ENCODE measurements at regions not wholly inside any gene's neighbourhood (a gene's known extent, or its start where the extent isn't known, plus 50 kb on each side); places are given as distances from the start of the nearest gene placed in this dataset.
"Not testable (repeated sequence)": the region's sequence is repeated elsewhere in the genome, so short reads cannot be mapped to it uniquely, and the experiment has no call there.

DNA sequence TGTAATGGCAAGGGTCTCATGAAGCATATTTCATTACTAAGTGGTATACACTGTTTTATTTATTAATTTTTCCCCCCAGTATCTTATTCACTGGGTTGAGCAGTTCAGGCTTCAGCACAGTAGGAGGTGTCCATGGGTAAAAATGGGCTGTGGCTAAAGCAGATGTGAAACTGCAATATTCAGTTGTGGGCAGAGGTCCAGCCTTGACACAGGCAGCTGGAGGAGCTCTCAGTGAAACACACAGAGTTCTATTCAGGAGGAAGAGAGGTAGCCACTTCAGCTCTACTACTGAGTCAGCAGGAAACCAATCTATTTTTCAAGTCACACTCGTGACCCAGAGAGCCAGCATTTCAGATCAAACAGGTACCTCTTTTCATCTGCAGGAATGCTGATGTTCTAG is 418.3 kb downstream of the CDH10 start:
- Histone ChIP-seq H3K79me2 (ENCODE audit: control insufficient read depth, insufficient read depth, low read length, unreplicated experiment) (no peaks in the 10 kb centered on the region), H3K36me3 (ENCODE audit: insufficient read depth, low read length) (no peaks in the 10 kb centered on the region), H3K27ac (ENCODE audit: low read depth, low read length) (no peak overlapping the region), H3K27me3 (ENCODE audit: insufficient read depth, low read length) (no peaks in the 10 kb centered on the region), H3K4me3 (ENCODE audit: low read depth, low read length) (no peak overlapping the region), H2AFZ (ENCODE audit: low read length, unreplicated experiment) (no peak overlapping the region), H3K4me1 (ENCODE audit: control insufficient read depth, insufficient read depth, low read length, unreplicated experiment) (peaks cover 6% of the 10 kb centered on the region)

DNA sequence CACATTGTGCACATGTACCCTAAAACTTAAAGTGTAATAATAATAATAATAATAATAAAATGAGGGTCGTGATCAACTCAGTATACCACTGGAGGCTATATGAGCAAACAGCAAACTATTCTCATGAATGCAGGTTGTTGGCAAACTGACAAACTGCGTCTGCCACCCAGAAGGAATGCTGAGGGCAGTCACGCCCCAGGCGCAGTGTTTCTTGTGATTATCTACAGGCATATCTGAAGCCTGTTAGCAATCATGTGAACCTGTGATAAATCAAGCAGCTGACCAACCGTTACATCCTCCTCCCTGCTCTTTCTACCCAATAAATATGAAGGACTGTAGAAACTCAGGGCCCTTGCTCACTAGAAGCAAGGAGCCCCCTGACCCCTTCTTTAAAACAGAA is 416.9 kb downstream of the CDH10 start:
- H3K27ac ChIP-seq (ENCODE audit: low read depth, low read length); H3K27me3 ChIP-seq (ENCODE audit: insufficient read depth, low read length); H3K79me2 ChIP-seq (ENCODE audit: control insufficient read depth, insufficient read depth, low read length, unreplicated experiment); H3K36me3 ChIP-seq (ENCODE audit: insufficient read depth, low read length); H3K4me1 ChIP-seq (ENCODE audit: control insufficient read depth, insufficient read depth, low read length, unreplicated experiment); H3K4me3 ChIP-seq (ENCODE audit: low read depth, low read length); H2AFZ ChIP-seq (ENCODE audit: low read length, unreplicated experiment): not testable (repeated sequence)

DNA sequence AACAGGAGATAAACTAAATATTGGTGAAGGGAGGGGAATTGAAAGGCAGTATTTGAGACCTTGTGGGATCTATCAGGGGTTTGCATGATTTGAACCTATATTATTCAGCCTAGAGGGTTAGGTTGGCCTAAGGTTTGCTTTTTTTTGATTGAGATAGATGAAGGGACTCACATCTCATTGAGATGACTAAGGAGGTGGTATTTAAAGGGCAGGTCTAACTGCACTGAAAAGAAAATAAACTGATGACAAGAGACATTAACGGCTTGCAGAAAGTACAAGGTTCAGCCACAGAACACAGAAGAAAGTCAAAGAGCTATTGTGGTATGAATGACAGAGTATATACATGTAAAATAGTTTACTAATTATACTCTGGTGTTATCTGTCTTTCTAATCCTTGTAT is 412.7 kb downstream of the CDH10 start:
- no peak overlapping the region for H3K27ac ChIP-seq (ENCODE audit: low read depth, low read length)
- no peak overlapping the region for H3K4me3 ChIP-seq (ENCODE audit: low read depth, low read length)
- no peak overlapping the region for H2AFZ ChIP-seq (ENCODE audit: low read length, unreplicated experiment)
- no peaks in the 10 kb centered on the region for H3K79me2 ChIP-seq (ENCODE audit: control insufficient read depth, insufficient read depth, low read length, unreplicated experiment)
- H3K36me3 ChIP-seq (ENCODE audit: insufficient read depth, low read length), result no peaks in the 10 kb centered on the region
- H3K27me3 ChIP-seq (ENCODE audit: insufficient read depth, low read length), result no peaks in the 10 kb centered on the region
- no peaks in the 10 kb centered on the region for H3K4me1 ChIP-seq (ENCODE audit: control insufficient read depth, insufficient read depth, low read length, unreplicated experiment)

DNA sequence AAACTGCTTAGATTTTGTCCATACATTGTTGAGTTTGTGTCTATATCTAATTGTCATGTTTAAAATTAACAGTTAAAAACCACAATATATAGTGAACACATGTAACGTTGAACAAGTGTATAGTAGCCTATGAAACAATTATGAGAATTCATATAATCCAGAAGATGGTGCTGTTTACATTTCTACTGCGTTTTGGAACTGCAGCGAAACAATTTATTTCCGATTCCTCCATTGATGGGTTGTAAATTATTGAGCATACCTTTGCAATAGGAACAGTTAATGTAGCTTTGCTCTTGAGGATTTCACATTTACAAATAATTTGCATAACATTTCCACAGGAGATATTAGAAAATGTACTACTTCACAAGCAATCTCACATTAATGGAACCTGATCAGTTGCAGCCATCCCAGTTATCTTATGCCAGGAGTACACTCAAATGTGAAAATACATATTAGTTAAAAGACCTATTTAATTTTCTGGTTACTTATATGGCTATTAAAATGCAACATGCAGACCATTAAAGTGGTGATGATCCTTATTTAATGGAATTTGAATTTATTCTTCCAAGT is 411.8 kb downstream of the CDH10 start:
- H2AFZ ChIP-seq (ENCODE audit: low read length, unreplicated experiment), result no peak overlapping the region

DNA sequence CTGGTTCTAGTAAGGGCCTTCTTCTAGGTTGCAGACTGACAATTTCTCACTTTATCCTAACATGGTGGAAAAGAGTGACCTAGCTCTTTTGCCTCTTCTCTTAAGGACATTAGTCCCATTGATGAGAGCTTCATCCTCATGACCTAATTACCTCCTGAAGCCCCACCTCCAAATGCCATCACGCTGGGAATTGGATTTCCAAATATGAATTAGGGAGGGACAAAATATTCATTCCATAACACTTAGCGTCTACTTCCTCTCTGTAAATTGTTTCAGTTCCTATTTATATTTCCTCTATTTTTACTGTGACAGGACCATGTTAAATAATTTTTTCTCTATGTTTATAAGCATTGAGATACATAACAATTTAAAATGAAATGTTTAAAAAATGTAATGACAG is 408.8 kb downstream of the CDH10 start:
- Histone ChIP-seq H3K4me1 (ENCODE audit: control insufficient read depth, insufficient read depth, low read length, unreplicated experiment) (no peaks in the 10 kb centered on the region), H3K27me3 (ENCODE audit: insufficient read depth, low read length) (no peaks in the 10 kb centered on the region), H3K4me3 (ENCODE audit: low read depth, low read length) (no peak overlapping the region), H3K79me2 (ENCODE audit: control insufficient read depth, insufficient read depth, low read length, unreplicated experiment) (no peaks in the 10 kb centered on the region), H3K27ac (ENCODE audit: low read depth, low read length) (no peak overlapping the region), H3K36me3 (ENCODE audit: insufficient read depth, low read length) (no peaks in the 10 kb centered on the region), H2AFZ (ENCODE audit: low read length, unreplicated experiment) (no peak overlapping the region)

More for the DNA sequence above, 411.8 kb downstream of the CDH10 start:
- Histone ChIP-seq H3K27ac (ENCODE audit: low read depth, low read length) (no peak overlapping the region), H3K4me1 (ENCODE audit: control insufficient read depth, insufficient read depth, low read length, unreplicated experiment) (no peaks in the 10 kb centered on the region), H3K27me3 (ENCODE audit: insufficient read depth, low read length) (no peaks in the 10 kb centered on the region), H3K4me3 (ENCODE audit: low read depth, low read length) (no peak overlapping the region), H3K36me3 (ENCODE audit: insufficient read depth, low read length) (no peaks in the 10 kb centered on the region), H3K79me2 (ENCODE audit: control insufficient read depth, insufficient read depth, low read length, unreplicated experiment) (no peaks in the 10 kb centered on the region)

DNA sequence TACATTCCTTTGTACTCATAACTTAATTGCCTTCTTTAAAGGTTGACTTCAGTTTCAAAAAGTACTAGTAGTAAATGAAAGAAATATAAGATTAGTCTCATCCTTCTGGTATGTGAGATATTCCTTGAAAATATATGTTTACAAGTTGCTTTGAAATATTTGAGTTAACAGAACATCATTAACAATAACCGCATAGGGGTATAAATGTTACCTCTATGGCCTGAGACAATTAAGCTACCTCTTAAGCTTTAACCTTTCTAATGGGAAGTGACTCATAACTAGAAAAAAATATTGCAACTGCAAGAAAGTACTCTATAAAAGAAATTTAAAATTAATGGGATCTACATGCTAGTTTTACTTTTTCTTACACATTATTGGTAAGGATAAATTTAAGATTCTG is 399.0 kb downstream of the CDH10 start:
- Histone ChIP-seq H3K79me2 (ENCODE audit: control insufficient read depth, insufficient read depth, low read length, unreplicated experiment) (no peaks in the 10 kb centered on the region), H3K27me3 (ENCODE audit: insufficient read depth, low read length) (no peaks in the 10 kb centered on the region), H3K4me3 (ENCODE audit: low read depth, low read length) (no peak overlapping the region)

DNA sequence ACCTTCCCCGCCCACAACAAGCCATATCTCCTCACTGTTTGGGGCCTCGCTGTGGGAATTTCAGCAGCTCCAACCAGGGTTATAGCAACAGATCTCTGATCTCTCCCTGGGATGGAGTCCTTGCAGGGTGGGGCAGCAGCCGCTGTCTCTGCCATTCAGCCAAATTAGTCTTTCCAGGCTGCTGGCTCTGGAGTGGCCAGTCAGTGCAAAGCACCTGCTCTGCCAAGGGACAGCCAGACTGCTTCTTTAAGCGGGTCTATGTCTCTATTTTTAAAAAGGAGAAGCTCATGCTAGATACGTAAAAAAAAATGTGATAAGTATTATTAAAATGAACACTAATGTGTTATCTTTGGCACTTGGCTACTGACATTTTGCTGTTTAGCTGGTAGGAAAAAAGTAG is 380.2 kb downstream of the CDH10 start:
- H3K79me2 ChIP-seq (ENCODE audit: control insufficient read depth, insufficient read depth, low read length, unreplicated experiment), result no peaks in the 10 kb centered on the region
- no peak overlapping the region for H2AFZ ChIP-seq (ENCODE audit: low read length, unreplicated experiment)
- no peak overlapping the region for H3K4me3 ChIP-seq (ENCODE audit: low read depth, low read length)
- no peaks in the 10 kb centered on the region for H3K27me3 ChIP-seq (ENCODE audit: insufficient read depth, low read length)
- H3K4me1 ChIP-seq (ENCODE audit: control insufficient read depth, insufficient read depth, low read length, unreplicated experiment), result no peaks in the 10 kb centered on the region
- H3K36me3 ChIP-seq (ENCODE audit: insufficient read depth, low read length), result no peaks in the 10 kb centered on the region
- H3K27ac ChIP-seq (ENCODE audit: low read depth, low read length), result no peak overlapping the region

More for the DNA sequence above, 399.0 kb downstream of the CDH10 start:
- no peaks in the 10 kb centered on the region for H3K36me3 ChIP-seq (ENCODE audit: insufficient read depth, low read length)
- H3K27ac ChIP-seq (ENCODE audit: low read depth, low read length), result no peak overlapping the region
- no peak overlapping the region for H2AFZ ChIP-seq (ENCODE audit: low read length, unreplicated experiment)
- H3K4me1 ChIP-seq (ENCODE audit: control insufficient read depth, insufficient read depth, low read length, unreplicated experiment), result peaks cover 7% of the 10 kb centered on the region

DNA sequence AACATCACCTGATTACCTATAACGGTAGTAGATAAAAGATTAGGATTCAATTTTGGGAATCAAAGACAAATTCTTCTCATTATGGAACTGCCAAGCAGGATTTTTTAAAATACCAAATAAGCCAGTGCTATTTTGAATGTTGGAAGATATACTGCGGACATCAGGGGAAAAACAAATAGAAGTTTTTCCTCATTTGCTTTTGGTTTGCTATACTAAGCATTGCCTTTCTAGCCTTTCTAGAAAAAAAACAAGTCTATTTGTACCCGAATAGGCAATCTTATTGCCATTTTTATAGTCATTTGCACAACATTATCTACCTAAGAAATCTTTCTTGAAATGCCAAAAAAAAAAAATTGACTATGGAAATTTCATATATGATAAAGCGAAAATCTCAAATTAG is 379.5 kb downstream of the CDH10 start:
- H3K36me3 ChIP-seq (ENCODE audit: insufficient read depth, low read length), result no peaks in the 10 kb centered on the region
- H3K79me2 ChIP-seq (ENCODE audit: control insufficient read depth, insufficient read depth, low read length, unreplicated experiment), result no peaks in the 10 kb centered on the region
- no peaks in the 10 kb centered on the region for H3K4me1 ChIP-seq (ENCODE audit: control insufficient read depth, insufficient read depth, low read length, unreplicated experiment)
- no peak overlapping the region for H3K27ac ChIP-seq (ENCODE audit: low read depth, low read length)
- no peak overlapping the region for H3K4me3 ChIP-seq (ENCODE audit: low read depth, low read length)
- no peaks in the 10 kb centered on the region for H3K27me3 ChIP-seq (ENCODE audit: insufficient read depth, low read length)
- H2AFZ ChIP-seq (ENCODE audit: low read length, unreplicated experiment), result no peak overlapping the region

DNA sequence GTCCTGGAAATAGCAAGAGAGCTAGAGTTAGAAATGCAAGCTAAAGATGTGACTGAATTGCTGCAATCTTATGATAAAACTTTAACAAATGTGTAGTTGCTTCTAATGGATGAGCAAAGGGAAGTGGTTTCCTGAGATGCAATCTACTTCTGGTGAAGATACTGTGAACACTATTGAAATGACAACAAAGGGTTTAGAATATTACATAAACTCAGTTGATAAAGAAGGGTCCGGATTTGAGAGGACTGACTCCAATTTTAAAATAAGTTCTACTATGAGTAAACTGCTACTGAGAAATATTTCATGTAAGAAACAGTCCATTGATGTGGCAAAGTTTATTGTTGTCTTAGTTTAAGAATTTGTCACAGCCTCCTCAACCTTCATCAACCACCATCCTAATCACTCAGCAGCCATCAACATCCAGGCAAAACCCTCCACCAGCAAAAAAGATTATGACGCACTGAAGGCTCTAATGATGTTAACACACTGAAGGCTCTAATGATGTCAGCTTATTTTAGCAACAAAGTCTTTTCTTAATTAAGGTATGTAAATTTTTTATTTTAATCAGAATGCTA is 376.2 kb downstream of the CDH10 start:
- no peaks in the 10 kb centered on the region for H3K4me1 ChIP-seq (ENCODE audit: control insufficient read depth, insufficient read depth, low read length, unreplicated experiment)
- no peak overlapping the region for H3K27ac ChIP-seq (ENCODE audit: low read depth, low read length)
- H3K4me3 ChIP-seq (ENCODE audit: low read depth, low read length), result no peak overlapping the region
- no peaks in the 10 kb centered on the region for H3K36me3 ChIP-seq (ENCODE audit: insufficient read depth, low read length)
- H3K79me2 ChIP-seq (ENCODE audit: control insufficient read depth, insufficient read depth, low read length, unreplicated experiment), result no peaks in the 10 kb centered on the region
- no peaks in the 10 kb centered on the region for H3K27me3 ChIP-seq (ENCODE audit: insufficient read depth, low read length)
- no peak overlapping the region for H2AFZ ChIP-seq (ENCODE audit: low read length, unreplicated experiment)

DNA sequence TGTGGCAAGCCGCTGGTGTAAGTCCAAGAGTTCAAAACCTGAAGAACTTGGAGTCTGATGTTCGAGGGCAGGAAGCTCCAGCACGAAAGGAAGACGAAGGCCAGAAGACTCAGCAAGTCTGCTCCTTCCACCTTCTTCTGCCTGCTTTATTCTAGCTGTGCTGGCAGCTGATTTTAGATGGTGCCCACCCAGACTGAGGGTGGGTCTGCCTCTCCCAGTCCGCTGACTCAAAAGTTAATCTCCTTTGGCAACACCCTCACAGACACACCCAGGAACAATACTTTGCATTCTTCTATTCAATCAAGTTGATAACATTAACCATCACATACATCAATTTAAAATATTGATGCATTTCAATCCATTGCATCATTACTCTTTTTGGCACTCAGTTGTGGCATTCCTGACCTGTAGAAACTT is 373.1 kb downstream of the CDH10 start:
- H3K4me1 ChIP-seq (ENCODE audit: control insufficient read depth, insufficient read depth, low read length, unreplicated experiment); H3K27me3 ChIP-seq (ENCODE audit: insufficient read depth, low read length); H2AFZ ChIP-seq (ENCODE audit: low read length, unreplicated experiment); H3K36me3 ChIP-seq (ENCODE audit: insufficient read depth, low read length); H3K27ac ChIP-seq (ENCODE audit: low read depth, low read length); H3K4me3 ChIP-seq (ENCODE audit: low read depth, low read length); H3K79me2 ChIP-seq (ENCODE audit: control insufficient read depth, insufficient read depth, low read length, unreplicated experiment): not testable (repeated sequence)

DNA sequence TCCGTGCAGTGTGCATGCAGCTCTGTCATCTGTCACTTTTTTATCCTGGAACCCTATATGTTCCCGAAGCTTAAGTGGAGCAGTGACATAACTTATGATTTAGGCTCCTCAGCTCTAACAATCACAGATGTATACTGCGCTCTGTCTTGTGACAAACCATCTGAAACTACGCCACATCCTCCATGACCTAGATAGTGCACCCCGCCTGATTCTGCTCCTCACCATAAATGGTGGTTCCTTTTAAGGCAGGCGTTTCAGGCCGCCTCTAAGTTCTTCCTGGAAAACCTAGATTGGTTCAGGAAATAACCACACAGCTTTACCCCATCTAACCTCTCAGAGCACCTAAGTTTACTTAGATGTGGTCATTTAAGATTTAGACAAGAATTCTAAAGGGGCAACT is 372.0 kb downstream of the CDH10 start:
- Histone ChIP-seq H3K36me3 (ENCODE audit: insufficient read depth, low read length) (no peaks in the 10 kb centered on the region), H3K4me1 (ENCODE audit: control insufficient read depth, insufficient read depth, low read length, unreplicated experiment) (no peaks in the 10 kb centered on the region), H2AFZ (ENCODE audit: low read length, unreplicated experiment) (no peak overlapping the region), H3K27ac (ENCODE audit: low read depth, low read length) (no peak overlapping the region), H3K4me3 (ENCODE audit: low read depth, low read length) (no peak overlapping the region), H3K27me3 (ENCODE audit: insufficient read depth, low read length) (no peaks in the 10 kb centered on the region), H3K79me2 (ENCODE audit: control insufficient read depth, insufficient read depth, low read length, unreplicated experiment) (no peaks in the 10 kb centered on the region)

Data from ACC112 (cell line).